MCF 10A (cell line): ENCODE measurements at regions not wholly inside any gene's neighbourhood (a gene's known extent, or its start where the extent isn't known, plus 50 kb on each side); places are given as distances from the start of the nearest gene placed in this dataset.

ENCODE experiments used
- BruUV-seq: library from RNA; stranded (reverse); fragments of 400-500 nt; replicated peaks from 2 replicates; lab custom pipeline; 2021; lab: Mats Ljungman, UMichigan
- CTCF ChIA-PET: fragments of 300-600 bp; sonication (Branson Sonifier 250); formaldehyde crosslinking; extraction: SDS; loops from one replicate; lab custom pipeline; 2021; ENCODE audit warnings: antibody characterized with exemption, inconsistent platforms; lab: Yijun Ruan, JAX
- POLR2A ChIA-PET: fragments of 300-600, 350-650 bp; sonication (Branson Sonifier 250); formaldehyde crosslinking; extraction: SDS; loops from one replicate; lab custom pipeline; 2020; ENCODE audit warnings: antibody characterized with exemption, inconsistent platforms; lab: Yijun Ruan, JAX
- DNase-seq: peaks from one replicate; pipeline ENCODE4 v3.0.0-alpha.2; 2018; ENCODE audit not compliant: unreplicated experiment
- H3K27ac Mint-ChIP-seq: one replicate; pipeline ENCODE4 v1.8.0; 2022; ENCODE audit warnings: mild to moderate bottlenecking, low read depth, mixed read lengths; ENCODE audit not compliant: unreplicated experiment
- H3K27me3 Mint-ChIP-seq: one replicate; pipeline ENCODE4 v1.8.0; 2022; ENCODE audit warnings: mixed read lengths; ENCODE audit not compliant: insufficient read depth, unreplicated experiment
- H3K36me3 Mint-ChIP-seq: one replicate; pipeline ENCODE4 v1.8.0; 2022; ENCODE audit warnings: mild to moderate bottlenecking, moderate library complexity, mixed read lengths; ENCODE audit not compliant: insufficient read depth, unreplicated experiment
- H3K4me1 Mint-ChIP-seq: one replicate; pipeline ENCODE4 v1.8.0; 2022; ENCODE audit warnings: mixed read lengths; ENCODE audit not compliant: insufficient read depth, unreplicated experiment
- H3K4me3 Mint-ChIP-seq: one replicate; pipeline ENCODE4 v1.8.0; 2022; ENCODE audit warnings: mild to moderate bottlenecking, moderate library complexity, mixed read lengths; ENCODE audit not compliant: unreplicated experiment
- H3K9me3 Mint-ChIP-seq: one replicate; pipeline ENCODE4 v1.8.0; 2022; ENCODE audit warnings: mixed read lengths; ENCODE audit not compliant: unreplicated experiment
- CTCF ChIP-seq: fragments of 200-600 bp; IDR thresholded peaks from one replicate; pipeline ENCODE4 v1.8.0; 2022; ENCODE audit warnings: antibody characterized with exemption, mild to moderate bottlenecking; ENCODE audit not compliant: unreplicated experiment
- intact Hi-C: fragments of 100-400 bp; cut with micrococcal nuclease; formaldehyde crosslinking; loops from 2 replicates; pipeline ENCODE4 v1.14.1; 2022

GRCh38 chr6:2565499-2565898 is 185.2 kb downstream of the MYLK4 start:
- intact Hi-C loops: no loop called here
- POLR2A ChIA-PET: no interaction called here
- no peak overlapping the region for H3K27ac Mint-ChIP-seq
- no peaks in the 10 kb centered on the region for H3K36me3 Mint-ChIP-seq
- no peaks in the 10 kb centered on the region for H3K27me3 Mint-ChIP-seq
- TF ChIP-seq CTCF: no peak
- no peaks in the 10 kb centered on the region for H3K9me3 Mint-ChIP-seq
- CTCF ChIA-PET: no interaction called here
- no peaks in the 10 kb centered on the region for H3K4me1 Mint-ChIP-seq
- no TSS peak for BruUV-seq
- no peak for DNase-seq
- H3K4me3 Mint-ChIP-seq: no peak overlapping the region

- ChIA-PET POLR2A (no interaction called here), CTCF (no interaction called here)
- no peak overlapping the region for H3K4me3 Mint-ChIP-seq
- intact Hi-C loops: no loop called here
- BruUV-seq: no TSS peak
- no peaks in the 10 kb centered on the region for H3K36me3 Mint-ChIP-seq
- H3K27ac Mint-ChIP-seq: no peak overlapping the region
- no peak for DNase-seq
- no peaks in the 10 kb centered on the region for H3K9me3 Mint-ChIP-seq
- no peaks in the 10 kb centered on the region for H3K27me3 Mint-ChIP-seq
- H3K4me1 Mint-ChIP-seq: no peaks in the 10 kb centered on the region
- no peak for TF ChIP-seq CTCF
Measured at GRCh38 chr6:2563635-2564034, 187.1 kb downstream of the MYLK4 start.

GRCh38 chr6:2562721-2563451 is 187.8 kb downstream of the MYLK4 start:
- intact Hi-C loops: no loop called here
- no peak overlapping the region for H3K27ac Mint-ChIP-seq
- ChIA-PET CTCF (no interaction called here), POLR2A (no interaction called here)
- TF ChIP-seq CTCF: no peak
- no peaks in the 10 kb centered on the region for H3K9me3 Mint-ChIP-seq
- H3K27me3 Mint-ChIP-seq: no peaks in the 10 kb centered on the region
- no peaks in the 10 kb centered on the region for H3K4me1 Mint-ChIP-seq
- H3K36me3 Mint-ChIP-seq: no peaks in the 10 kb centered on the region
- no peak overlapping the region for H3K4me3 Mint-ChIP-seq
- DNase-seq: no peak
- no TSS peak for BruUV-seq

- ChIA-PET CTCF (interaction anchor here (0.6 to 0.7 kb wide), 3 partner anchors 13 to 963 kb away, joined by 3 to 4 read pairs (median 3); no protein-coding TSS in a partner anchor), POLR2A (no interaction called here)
- intact Hi-C loops: no loop called here
- DNase-seq: no peak
- Mint-ChIP-seq H3K36me3 (no peaks in the 10 kb centered on the region), H3K4me1 (no peaks in the 10 kb centered on the region), H3K4me3 (no peak overlapping the region), H3K27ac (no peak overlapping the region), H3K27me3 (no peaks in the 10 kb centered on the region), H3K9me3 (no peaks in the 10 kb centered on the region)
- no peak for TF ChIP-seq CTCF
- no TSS peak for BruUV-seq
Measured at GRCh38 chr6:2560917-2561698, 189.6 kb downstream of the MYLK4 start.
